Upper lobe of left lung (tissue), 4 donors: ENCODE measurements at regions not wholly inside any gene's neighbourhood (a gene's known extent, or its start where the extent isn't known, plus 50 kb on each side); places are given as distances from the start of the nearest gene placed in this dataset.

Experiments
- CTCF ChIP-seq, 6 experiments: fragments of 450-650 bp in 4 of 6; fragments of 200-600 bp in 2 of 6; sonication (generic) in 2 of 6; IDR thresholded peaks; one replicate each; pipeline ENCODE4 v1.5.1; 2016 to 2019; ENCODE audit warnings: antibody characterized with exemption in 6 of 6
- POLR2A ChIP-seq, 4 donors: fragments of 450-650 bp; IDR thresholded peaks; one replicate each; pipeline ENCODE4 v1.5.1; 2016 to 2017; ENCODE audit warnings: antibody characterized with exemption in 4 of 4, mild to moderate bottlenecking in 2 of 4
- POLR2AphosphoS5 ChIP-seq, 2 donors: sonication (generic); formaldehyde crosslinking; IDR thresholded peaks; one replicate each; pipeline ENCODE4 v1.5.1; 2017; ENCODE audit warnings: antibody characterized with exemption in 2 of 2

GRCh38 chr11:64448599-64449380, 89.8 kb downstream of the RPS6KA4 start:
- TF ChIP-seq POLR2A (IDR thresholded peaks at IDR 0.05) (no peak), CTCF (IDR thresholded peaks at IDR 0.05) (peak; percentile 64 to 84 (median 77)), POLR2AphosphoS5 (IDR thresholded peaks at IDR 0.05) (no peak)
